ENCODE measurements at regions not wholly inside any gene's neighbourhood (a gene's known extent, or its start where the extent isn't known, plus 50 kb on each side); places are given as distances from the start of the nearest gene placed in this dataset.

DNA sequence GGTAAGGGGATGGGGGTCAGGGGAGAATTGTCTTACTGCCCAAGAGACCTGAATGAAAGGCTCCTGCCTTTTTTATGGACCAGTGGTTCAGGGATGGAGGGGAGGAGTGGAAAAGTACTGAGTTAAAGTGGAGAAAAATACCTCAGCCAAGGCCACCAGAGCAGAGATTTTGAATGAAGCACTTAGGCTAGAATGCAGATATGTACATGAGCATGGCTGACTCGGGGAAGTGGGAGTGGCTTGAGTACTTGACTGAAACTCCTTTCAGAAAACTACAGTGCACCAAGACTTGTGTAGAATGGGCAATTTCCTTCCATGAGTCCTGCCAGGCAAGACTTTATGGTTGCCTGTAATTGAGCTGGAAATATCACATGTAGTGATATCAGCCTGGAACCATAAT is 429.6 kb upstream of the LRRC7 start:
- Histone ChIP-seq H3K36me3 (no peaks in the 10 kb centered on the region), H3K4me1 (no peaks in the 10 kb centered on the region), H3K27ac (no peak overlapping the region), H3K9me3 (peaks cover 0 to 32% (median 21%) of the 10 kb centered on the region in 8 donors), H3K27me3 (replicated peaks in 1 of 7) (no peaks in the 10 kb centered on the region), H3K4me3 (no peak overlapping the region)
- intact Hi-C loops (cut with DNase I; ENCODE audit: low total_unique reads), result no loop called here
- TF ChIP-seq POLR2A (IDR thresholded peaks at IDR 0.05) (no peak), POLR2AphosphoS5 (IDR thresholded peaks at IDR 0.05) (no peak)
- TF ChIP-seq, protein P1, sequence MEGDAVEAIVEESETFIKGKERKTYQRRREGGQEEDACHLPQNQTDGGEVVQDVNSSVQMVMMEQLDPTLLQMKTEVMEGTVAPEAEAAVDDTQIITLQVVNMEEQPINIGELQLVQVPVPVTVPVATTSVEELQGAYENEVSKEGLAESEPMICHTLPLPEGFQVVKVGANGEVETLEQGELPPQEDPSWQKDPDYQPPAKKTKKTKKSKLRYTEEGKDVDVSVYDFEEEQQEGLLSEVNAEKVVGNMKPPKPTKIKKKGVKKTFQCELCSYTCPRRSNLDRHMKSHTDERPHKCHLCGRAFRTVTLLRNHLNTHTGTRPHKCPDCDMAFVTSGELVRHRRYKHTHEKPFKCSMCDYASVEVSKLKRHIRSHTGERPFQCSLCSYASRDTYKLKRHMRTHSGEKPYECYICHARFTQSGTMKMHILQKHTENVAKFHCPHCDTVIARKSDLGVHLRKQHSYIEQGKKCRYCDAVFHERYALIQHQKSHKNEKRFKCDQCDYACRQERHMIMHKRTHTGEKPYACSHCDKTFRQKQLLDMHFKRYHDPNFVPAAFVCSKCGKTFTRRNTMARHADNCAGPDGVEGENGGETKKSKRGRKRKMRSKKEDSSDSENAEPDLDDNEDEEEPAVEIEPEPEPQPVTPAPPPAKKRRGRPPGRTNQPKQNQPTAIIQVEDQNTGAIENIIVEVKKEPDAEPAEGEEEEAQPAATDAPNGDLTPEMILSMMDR (IDR thresholded peaks at IDR 0.05 in 8 of 11, conservative IDR thresholded peaks at IDR 0.05 in 3 of 11), result no peak
- no peak for DNase-seq
- WGBS, 5 donors, result 58 to 77% (median 64%) methylated on average over 1 of the region's 1 CpG

DNA sequence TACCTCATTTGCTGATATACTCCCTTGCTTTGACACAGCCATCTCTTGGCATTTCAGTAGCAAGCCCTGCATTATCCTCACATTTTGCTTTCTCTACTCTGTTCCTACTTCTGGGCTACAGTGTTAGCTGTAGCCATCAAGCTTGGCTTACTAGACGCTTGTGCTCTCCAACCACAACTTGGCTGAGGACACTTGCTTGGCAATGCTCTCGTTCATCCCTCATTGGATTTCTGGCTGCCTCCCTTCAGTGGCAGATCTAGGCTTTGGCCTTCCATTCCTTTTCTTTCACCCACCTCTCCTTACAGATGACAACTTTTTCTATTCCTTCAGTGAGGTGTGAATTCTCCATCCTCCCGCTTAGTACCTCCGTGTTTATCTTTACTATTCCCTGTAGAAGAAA is 428.7 kb upstream of the LRRC7 start:
- 82 to 95% (median 83%) methylated on average over 4 of the region's 4 CpGs for WGBS, 5 donors
- DNase-seq, result no peak
- peaks cover 0 to 32% (median 21%) of the 10 kb centered on the region in 8 donors for H3K9me3 ChIP-seq
- no peak overlapping the region for H3K27ac ChIP-seq
- H3K4me3 ChIP-seq, result no peak overlapping the region
- TF ChIP-seq POLR2AphosphoS5 (IDR thresholded peaks at IDR 0.05), result no peak
- TF ChIP-seq, protein P1 (IDR thresholded peaks at IDR 0.05 in 8 of 11, conservative IDR thresholded peaks at IDR 0.05 in 3 of 11), result no peak
- no peaks in the 10 kb centered on the region for H3K4me1 ChIP-seq
- intact Hi-C loops (cut with DNase I; ENCODE audit: low total_unique reads), result no loop called here
- H3K27me3 ChIP-seq (replicated peaks in 1 of 7), result no peaks in the 10 kb centered on the region
- H3K36me3 ChIP-seq, result no peaks in the 10 kb centered on the region

DNA sequence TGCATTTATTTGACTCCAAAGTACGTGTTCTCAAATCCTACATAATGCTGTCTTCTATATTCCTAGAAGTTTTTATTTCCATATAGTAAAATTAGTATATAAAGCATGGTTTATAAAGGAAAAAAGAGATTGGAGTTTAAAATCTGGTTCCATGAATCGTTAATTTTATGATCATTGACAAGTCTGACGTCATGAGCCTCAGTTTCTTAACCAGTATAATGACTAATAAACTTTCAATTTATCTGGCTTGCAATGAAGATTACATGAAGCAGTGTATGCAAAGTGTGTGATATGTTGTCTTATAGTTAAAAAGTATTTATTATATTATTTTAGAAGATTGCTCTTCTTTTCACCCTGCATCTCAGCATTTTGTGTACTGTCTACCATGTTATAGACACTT is 421.4 kb upstream of the LRRC7 start:
- Histone ChIP-seq H3K4me3 (no peak overlapping the region), H3K36me3 (no peaks in the 10 kb centered on the region), H3K27ac (no peak overlapping the region), H3K9me3 (peaks cover 0 to 10% (median 0%) of the 10 kb centered on the region in 8 donors), H3K4me1 (no peaks in the 10 kb centered on the region), H3K27me3 (replicated peaks in 1 of 7) (no peaks in the 10 kb centered on the region)
- WGBS, 5 donors, result 76 to 84% (median 78%) methylated on average over 3 of the region's 3 CpGs
- no peak for TF ChIP-seq POLR2A (IDR thresholded peaks at IDR 0.05)
- TF ChIP-seq POLR2AphosphoS5 (IDR thresholded peaks at IDR 0.05), result no peak
- TF ChIP-seq, protein P1 (IDR thresholded peaks at IDR 0.05 in 8 of 11, conservative IDR thresholded peaks at IDR 0.05 in 3 of 11), result no peak
- intact Hi-C loops (cut with DNase I; ENCODE audit: low total_unique reads), result no loop called here
- DNase-seq, result no peak

DNA sequence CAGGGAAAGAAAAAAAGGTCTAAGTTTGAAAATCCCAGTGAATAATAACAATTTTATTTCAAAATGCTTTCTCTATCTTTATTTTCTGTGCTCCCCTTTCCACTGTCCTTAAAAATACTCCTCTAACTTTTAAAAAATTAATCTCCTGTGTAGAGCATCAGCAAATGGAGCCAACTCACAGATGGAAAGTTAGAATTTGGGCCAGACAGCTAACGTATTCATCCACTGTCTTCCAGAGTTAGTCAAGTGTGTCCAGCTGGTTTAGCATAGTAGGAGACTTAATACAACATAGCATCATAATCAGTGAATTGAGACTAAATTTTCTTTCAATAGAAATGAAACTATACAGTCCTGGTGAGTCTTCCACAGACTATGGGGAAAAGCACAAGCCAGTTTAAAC is 419.0 kb upstream of the LRRC7 start:
- Histone ChIP-seq H3K9me3 (peaks cover 0 to 5% (median 0%) of the 10 kb centered on the region in 8 donors), H3K4me3 (no peak overlapping the region), H3K4me1 (no peaks in the 10 kb centered on the region), H3K36me3 (no peaks in the 10 kb centered on the region), H3K27ac (no peak overlapping the region), H3K27me3 (replicated peaks in 1 of 7) (no peaks in the 10 kb centered on the region)
- TF ChIP-seq POLR2AphosphoS5 (IDR thresholded peaks at IDR 0.05) (no peak), POLR2A (IDR thresholded peaks at IDR 0.05) (no peak)
- TF ChIP-seq, protein P1 (IDR thresholded peaks at IDR 0.05 in 8 of 11, conservative IDR thresholded peaks at IDR 0.05 in 3 of 11), result no peak
- DNase-seq, result no peak
- intact Hi-C loops (cut with DNase I; ENCODE audit: low total_unique reads), result no loop called here
- WGBS, 5 donors, result 59 to 88% (median 74%) methylated on average over 1 of the region's 1 CpG
